AG09319 (cell line): ENCODE measurements at regions not wholly inside any gene's neighbourhood (a gene's known extent, or its start where the extent isn't known, plus 50 kb on each side); places are given as distances from the start of the nearest gene placed in this dataset.

ENCODE experiments used
- DNase-seq: peaks from one replicate; pipeline ENCODE4 v3.0.0-alpha.2; 2010; ENCODE audit warnings: low read depth; ENCODE audit errors: extremely low read depth
- CTCF ChIP-seq: IDR thresholded peaks from 2 replicates; pipeline ENCODE4 v1.5.1; 2011; ENCODE audit warnings: low read depth, mild to moderate bottlenecking, inconsistent platforms, low read length, moderate library complexity

GRCh38 chr13:61142506-61142905, 273.1 kb downstream of the PCDH20 start:
- DNase-seq, result no peak
- no peak for TF ChIP-seq CTCF

GRCh38 chr13:61138857-61139256, 276.8 kb downstream of the PCDH20 start:
- TF ChIP-seq CTCF, result no peak
- DNase-seq, result no peak

- no peak for DNase-seq
- TF ChIP-seq CTCF, result no peak
Measured at GRCh38 chr13:61136515-61136914, 279.1 kb downstream of the PCDH20 start.

GRCh38 chr13:61136093-61136492, 279.6 kb downstream of the PCDH20 start:
- TF ChIP-seq CTCF, result no peak
- DNase-seq, result no peak

GRCh38 chr13:61135583-61135982, 280.1 kb downstream of the PCDH20 start:
- DNase-seq, result no peak
- no peak for TF ChIP-seq CTCF

GRCh38 chr13:61128850-61129645, 286.6 kb downstream of the PCDH20 start:
- TF ChIP-seq CTCF, result no peak
- no peak for DNase-seq

GRCh38 chr13:61123538-61124289, 291.9 kb downstream of the PCDH20 start:
- TF ChIP-seq CTCF, result no peak
- DNase-seq, result no peak
